ENCODE measurements at regions not wholly inside any gene's neighbourhood (a gene's known extent, or its start where the extent isn't known, plus 50 kb on each side); places are given as distances from the start of the nearest gene placed in this dataset.

GRCh38 chr5:39712316-39713249 is 287.8 kb upstream of the DAB2 start:
- no peaks in the 10 kb centered on the region for H3K4me1 ChIP-seq (ENCODE audit: insufficient read depth, low read length)
- no peaks in the 10 kb centered on the region for H3K27me3 Mint-ChIP-seq (ENCODE audit: low read depth)
- no peaks in the 10 kb centered on the region for H3K79me1 ChIP-seq (ENCODE audit: insufficient read depth, low read depth, low read length, poor library complexity, severe bottlenecking)
- no peak overlapping the region for H3K14ac ChIP-seq (ENCODE audit: insufficient read depth, low read length)
- no peaks in the 10 kb centered on the region for H3K27me3 ChIP-seq (ENCODE audit: insufficient read depth, low read length)
- no CpG with 5 or more reads among the region's 5 CpGs for WGBS (ENCODE audit: extremely low coverage, insufficient read length, low lambda C conversion rate)
- no peak overlapping the region for H2BK15ac ChIP-seq (ENCODE audit: low read depth, low read length)
- no peak overlapping the region for H3K23ac ChIP-seq (ENCODE audit: insufficient read length, low read depth, low read length)
- no peaks in the 10 kb centered on the region for H4K20me1 ChIP-seq (ENCODE audit: control insufficient read depth, insufficient read depth, insufficient read length)
- H2BK120ac ChIP-seq (ENCODE audit: low read depth, low read length, poor library complexity, severe bottlenecking), result no peak overlapping the region
- no peak overlapping the region for H3K56ac ChIP-seq (ENCODE audit: insufficient read length, low read depth, low read length)
- H3K79me2 ChIP-seq (ENCODE audit: insufficient read depth, low read length), result no peaks in the 10 kb centered on the region
- H2BK12ac ChIP-seq (ENCODE audit: insufficient read length, low read depth, low read length), result no peak overlapping the region
- H4K5ac ChIP-seq (ENCODE audit: insufficient read length, low read depth, low read length), result no peak overlapping the region
- no peak overlapping the region for H3K27ac Mint-ChIP-seq
- no peak overlapping the region for H3T11ph ChIP-seq (ENCODE audit: low read length)
- TF ChIP-seq, protein P1, sequence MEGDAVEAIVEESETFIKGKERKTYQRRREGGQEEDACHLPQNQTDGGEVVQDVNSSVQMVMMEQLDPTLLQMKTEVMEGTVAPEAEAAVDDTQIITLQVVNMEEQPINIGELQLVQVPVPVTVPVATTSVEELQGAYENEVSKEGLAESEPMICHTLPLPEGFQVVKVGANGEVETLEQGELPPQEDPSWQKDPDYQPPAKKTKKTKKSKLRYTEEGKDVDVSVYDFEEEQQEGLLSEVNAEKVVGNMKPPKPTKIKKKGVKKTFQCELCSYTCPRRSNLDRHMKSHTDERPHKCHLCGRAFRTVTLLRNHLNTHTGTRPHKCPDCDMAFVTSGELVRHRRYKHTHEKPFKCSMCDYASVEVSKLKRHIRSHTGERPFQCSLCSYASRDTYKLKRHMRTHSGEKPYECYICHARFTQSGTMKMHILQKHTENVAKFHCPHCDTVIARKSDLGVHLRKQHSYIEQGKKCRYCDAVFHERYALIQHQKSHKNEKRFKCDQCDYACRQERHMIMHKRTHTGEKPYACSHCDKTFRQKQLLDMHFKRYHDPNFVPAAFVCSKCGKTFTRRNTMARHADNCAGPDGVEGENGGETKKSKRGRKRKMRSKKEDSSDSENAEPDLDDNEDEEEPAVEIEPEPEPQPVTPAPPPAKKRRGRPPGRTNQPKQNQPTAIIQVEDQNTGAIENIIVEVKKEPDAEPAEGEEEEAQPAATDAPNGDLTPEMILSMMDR (conservative IDR thresholded peaks at IDR 0.05), result no peak
- H3K4me1 Mint-ChIP-seq, result peaks cover 4 to 6% of the 10 kb centered on the region in 2 experiments
- H3K36me3 Mint-ChIP-seq (ENCODE audit: insufficient read depth in 1 of 3, low read depth in 3 of 3), result no peaks in the 10 kb centered on the region
- H3K4me2 ChIP-seq (ENCODE audit: insufficient read depth, insufficient read length, low read length), result no peak overlapping the region
- no peak overlapping the region for H2AK5ac ChIP-seq (ENCODE audit: insufficient read length, low read length)
- H2BK5ac ChIP-seq (ENCODE audit: insufficient read length, low read length), result no peak overlapping the region
- H3K9ac ChIP-seq (ENCODE audit: extremely low read depth, insufficient read length, low read length), result no peak overlapping the region
- no peak overlapping the region for H3K4ac ChIP-seq (ENCODE audit: low read depth, low read length)
- no peak overlapping the region for H3K18ac ChIP-seq (ENCODE audit: insufficient read length, low read depth, low read length)
- H4K8ac ChIP-seq (replicated peaks; ENCODE audit: insufficient read length, low read depth, low read length), result no peak overlapping the region
- no peak overlapping the region for H4K91ac ChIP-seq (ENCODE audit: insufficient read length, low read depth, low read length)
- H3K9me3 ChIP-seq (ENCODE audit: control insufficient read depth, low read depth, low read length), result no peaks in the 10 kb centered on the region
- no peaks in the 10 kb centered on the region for H3K23me2 ChIP-seq (ENCODE audit: insufficient read length, low read depth, low read length, poor library complexity, severe bottlenecking)
- no peak overlapping the region for H3K4me3 Mint-ChIP-seq
- DNase-seq, result no peak
- H2AFZ ChIP-seq (ENCODE audit: low read length), result no peak overlapping the region
- no peak overlapping the region for H3K27ac ChIP-seq (ENCODE audit: insufficient read length, low read depth, low read length)
- H3K9me3 Mint-ChIP-seq, result peaks cover 0 to 2% of the 10 kb centered on the region in 2 experiments; a peak in 1 of 5 replicates
- H2BK20ac ChIP-seq (ENCODE audit: low read depth, low read length, poor library complexity, severe bottlenecking), result no peak overlapping the region

All from H9 (cell line).